Duodenal mucosa (tissue), 2 donors: ENCODE measurements at regions not wholly inside any gene's neighbourhood (a gene's known extent, or its start where the extent isn't known, plus 50 kb on each side); places are given as distances from the start of the nearest gene placed in this dataset.
A peak's percentile ranks its signal among the peaks of the same experiment; 100 is the strongest.

ENCODE experiments used
- H3K27ac ChIP-seq: one replicate; pipeline ENCODE4 v1.7.0; 2013; ENCODE audit warnings: low read depth, low read length
- H3K27me3 ChIP-seq, 2 donors: one replicate each; pipeline ENCODE4 v1.7.0; 2013; ENCODE audit warnings: low read length in 2 of 2, control low read depth in 1 of 2; ENCODE audit not compliant: insufficient read depth in 2 of 2, control insufficient read depth in 1 of 2
- H3K36me3 ChIP-seq, 2 donors: one replicate each; pipeline ENCODE4 v1.7.0; 2013; ENCODE audit warnings: low read length in 2 of 2, control low read depth in 1 of 2; ENCODE audit not compliant: insufficient read depth in 2 of 2, control insufficient read depth in 1 of 2
- H3K4me1 ChIP-seq, 2 donors: one replicate each; pipeline ENCODE4 v1.7.0; 2013; ENCODE audit warnings: low read length in 2 of 2, control low read depth in 1 of 2; ENCODE audit not compliant: insufficient read depth in 2 of 2, control insufficient read depth in 1 of 2
- H3K4me3 ChIP-seq, 2 donors: one replicate each; pipeline ENCODE4 v1.7.0; 2013; ENCODE audit warnings: low read length in 2 of 2, low read depth in 1 of 2
- H3K9ac ChIP-seq, 2 donors: one replicate each; pipeline ENCODE4 v1.7.0; 2013; ENCODE audit warnings: low read length in 2 of 2, low read depth in 1 of 2
- H3K9me3 ChIP-seq, 2 donors: one replicate each; pipeline ENCODE4 v1.7.0; 2013; ENCODE audit warnings: low read length in 2 of 2, control low read depth in 1 of 2; ENCODE audit not compliant: control insufficient read depth in 1 of 2

DNA sequence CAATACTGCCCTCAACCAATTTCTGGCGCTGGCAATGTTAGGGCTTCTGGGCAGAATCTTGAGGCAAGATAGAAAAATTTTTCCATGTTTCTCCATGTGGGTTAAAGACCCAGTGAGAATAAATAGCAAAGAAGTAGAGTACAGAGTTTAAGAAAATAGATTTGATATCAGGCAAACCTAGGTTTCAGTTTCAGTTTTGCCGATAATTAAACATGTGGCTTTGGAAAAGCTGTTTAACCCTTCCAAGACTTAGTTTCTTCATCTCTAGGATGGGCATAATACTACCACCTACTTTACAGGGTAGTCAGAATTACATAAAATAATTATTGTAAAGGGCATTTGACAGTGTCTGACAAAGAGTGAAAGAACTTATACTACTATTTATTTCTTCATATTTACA is 360.4 kb downstream of the PCNX1 start:
- H3K4me3 ChIP-seq: peak overlapping the region in 1 of 2 donors; percentile 4
- H3K27ac ChIP-seq: no peak overlapping the region
- H3K27me3 ChIP-seq: no peaks in the 10 kb centered on the region

DNA sequence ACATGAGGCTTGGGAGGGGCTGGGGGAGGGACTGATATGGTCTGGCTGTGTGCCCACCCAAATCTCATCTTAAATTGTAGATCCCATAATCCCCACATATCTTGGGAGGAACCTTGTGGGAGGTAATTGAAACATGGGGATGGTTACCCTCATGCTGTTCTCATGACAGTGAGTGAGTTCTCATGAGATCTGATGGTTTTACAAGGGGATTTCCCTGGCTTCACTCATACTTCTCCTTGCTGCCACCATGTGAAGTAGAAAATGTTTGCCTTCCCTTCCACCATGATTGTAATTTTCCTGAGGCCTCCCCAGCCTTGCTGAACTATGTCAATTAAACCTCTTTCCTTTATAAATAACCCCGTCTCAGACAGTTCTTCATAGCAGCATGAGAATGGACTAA is 362.9 kb downstream of the PCNX1 start:
- H3K27ac ChIP-seq: no peak overlapping the region
- no peaks in the 10 kb centered on the region for H3K9me3 ChIP-seq
- no peaks in the 10 kb centered on the region for H3K36me3 ChIP-seq
- no peak overlapping the region for H3K9ac ChIP-seq
- H3K4me1 ChIP-seq: peaks cover 0 to 9% of the 10 kb centered on the region in 2 donors
- H3K27me3 ChIP-seq: no peaks in the 10 kb centered on the region
- no peak overlapping the region for H3K4me3 ChIP-seq

More for the DNA sequence above, 360.4 kb downstream of the PCNX1 start:
- Histone ChIP-seq H3K36me3 (no peaks in the 10 kb centered on the region), H3K4me1 (peaks cover 0 to 9% of the 10 kb centered on the region in 2 donors), H3K9me3 (no peaks in the 10 kb centered on the region), H3K9ac (no peak overlapping the region)

DNA sequence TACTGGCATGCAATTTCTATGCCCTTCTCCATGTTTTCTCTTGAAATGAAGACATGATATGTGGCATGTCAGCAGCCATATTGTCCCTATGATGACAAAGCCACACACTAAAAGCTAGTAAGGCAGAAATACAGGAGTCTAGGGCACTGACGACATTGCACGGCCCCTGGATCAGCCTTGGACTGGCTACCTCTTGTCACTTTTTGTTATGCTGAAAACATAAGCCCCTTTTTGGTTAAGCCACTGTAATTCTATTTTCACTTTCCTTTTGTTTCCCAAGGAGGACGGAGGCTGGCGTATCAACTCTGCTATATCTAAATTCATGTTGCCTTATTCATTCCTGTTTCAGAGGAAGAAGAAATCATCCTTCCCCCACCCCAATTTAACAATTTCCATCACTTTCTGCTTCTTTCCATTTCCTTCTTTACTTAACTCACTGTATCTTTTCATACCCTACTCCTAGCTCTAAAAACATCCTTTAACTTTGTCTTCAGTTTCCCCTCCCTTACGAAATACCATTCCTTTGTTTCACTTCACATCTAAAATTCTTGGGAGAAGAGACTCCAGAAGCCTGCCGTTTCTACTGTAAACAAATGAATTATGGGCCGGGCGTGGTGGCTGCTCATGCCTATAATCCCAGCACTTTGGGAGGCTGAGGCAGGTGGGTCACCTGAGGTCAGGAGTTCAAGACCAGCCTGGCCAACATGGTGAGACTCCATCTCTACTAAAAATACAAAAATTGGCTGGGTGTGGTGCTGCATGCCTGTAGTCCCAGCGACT is 364.1 kb downstream of the PCNX1 start:
- Histone ChIP-seq H3K27me3 (no peaks in the 10 kb centered on the region), H3K27ac (no peak overlapping the region), H3K9me3 (no peaks in the 10 kb centered on the region), H3K36me3 (no peaks in the 10 kb centered on the region), H3K4me3 (no peak overlapping the region), H3K9ac (no peak overlapping the region), H3K4me1 (peaks cover 0 to 9% of the 10 kb centered on the region in 2 donors)

DNA sequence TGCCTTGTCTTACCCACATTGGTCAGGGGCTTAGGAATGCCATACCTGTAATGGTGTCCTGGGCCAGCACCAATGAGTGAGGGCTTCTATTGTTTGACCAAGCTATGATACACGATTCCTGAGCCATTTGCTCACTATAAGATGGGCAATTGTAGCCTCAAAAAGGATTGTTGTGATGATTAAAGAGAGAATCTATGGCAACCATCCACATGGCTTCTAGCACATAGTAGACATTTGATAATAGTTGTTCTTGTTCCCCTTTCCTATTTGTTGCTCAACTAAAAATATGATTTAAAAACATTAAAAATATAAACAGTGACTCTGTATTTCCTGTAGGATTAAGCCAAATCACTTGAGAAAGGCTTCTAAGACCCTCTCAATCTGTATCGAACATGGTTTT is 366.1 kb downstream of the PCNX1 start:
- H3K9me3 ChIP-seq: no peaks in the 10 kb centered on the region
- H3K4me1 ChIP-seq: no peaks in the 10 kb centered on the region
- H3K4me3 ChIP-seq: no peak overlapping the region
- H3K27ac ChIP-seq: no peak overlapping the region
- H3K27me3 ChIP-seq: no peaks in the 10 kb centered on the region
- no peaks in the 10 kb centered on the region for H3K36me3 ChIP-seq
- no peak overlapping the region for H3K9ac ChIP-seq

DNA sequence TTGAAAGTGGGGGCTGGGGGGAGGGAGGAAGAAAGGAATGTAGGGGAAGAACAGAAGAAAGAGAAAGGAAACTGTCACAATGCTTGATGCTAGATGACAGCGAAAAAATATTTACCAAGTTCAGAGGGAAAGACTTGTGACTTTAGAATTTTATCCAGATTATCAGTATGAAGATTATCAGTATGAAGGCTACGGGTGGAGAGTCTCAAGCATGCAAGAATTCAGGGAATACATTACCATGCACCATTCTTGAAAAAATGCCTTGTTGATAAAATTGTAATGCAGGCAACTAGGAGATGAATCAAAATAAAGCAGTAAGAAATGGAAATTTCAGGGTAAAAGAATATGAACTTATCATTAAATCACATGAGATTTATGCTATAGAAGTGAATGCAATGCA is 376.8 kb downstream of the PCNX1 start:
- Histone ChIP-seq H3K4me3 (no peak overlapping the region), H3K4me1 (no peaks in the 10 kb centered on the region), H3K9me3 (no peaks in the 10 kb centered on the region), H3K27ac (no peak overlapping the region), H3K27me3 (no peaks in the 10 kb centered on the region), H3K9ac (no peak overlapping the region), H3K36me3 (no peaks in the 10 kb centered on the region)

DNA sequence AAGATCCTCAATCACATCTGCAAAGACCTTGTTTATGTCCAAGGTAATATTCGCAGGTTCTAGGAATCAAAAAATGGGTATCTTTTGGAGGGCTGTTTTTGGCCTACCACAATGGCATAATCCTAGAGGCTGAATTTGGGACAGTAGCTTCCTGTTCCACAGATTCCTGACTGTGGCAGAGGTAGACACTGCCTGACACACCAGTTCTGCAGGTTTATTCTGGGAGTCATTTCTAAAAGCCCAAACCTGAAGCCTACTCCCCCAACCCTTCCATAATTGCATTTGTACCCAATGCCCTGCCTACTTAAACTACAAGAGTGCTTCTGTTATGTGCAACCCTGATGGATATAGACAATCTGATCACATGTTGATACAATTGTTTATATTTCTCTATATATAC is 378.9 kb downstream of the PCNX1 start:
- H3K4me3 ChIP-seq: no peak overlapping the region
- H3K27ac ChIP-seq: no peak overlapping the region
- no peak overlapping the region for H3K9ac ChIP-seq
- no peaks in the 10 kb centered on the region for H3K9me3 ChIP-seq
- H3K27me3 ChIP-seq: no peaks in the 10 kb centered on the region
- H3K36me3 ChIP-seq: no peaks in the 10 kb centered on the region
- H3K4me1 ChIP-seq: no peaks in the 10 kb centered on the region

DNA sequence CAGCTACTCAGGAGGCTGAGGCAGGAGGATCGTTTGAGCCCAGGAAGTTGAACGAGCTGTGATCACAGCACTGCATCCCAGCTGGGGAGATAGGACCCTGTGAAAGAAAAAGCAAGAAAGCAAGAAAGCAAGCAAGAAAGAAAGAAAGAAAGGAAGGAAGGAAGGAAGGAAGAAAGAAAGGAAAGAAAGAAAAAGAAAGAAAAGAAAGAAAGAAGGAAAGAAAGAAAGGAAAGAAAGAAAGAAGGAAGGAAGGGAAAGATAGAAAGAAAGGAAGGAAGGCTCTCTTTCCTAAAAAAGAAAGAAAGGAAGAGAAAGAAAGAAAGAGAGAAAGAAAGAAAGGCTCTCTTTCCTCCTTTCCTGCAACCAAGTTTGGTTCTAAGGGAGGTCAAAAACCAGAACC is 380.3 kb downstream of the PCNX1 start:
- no peak overlapping the region for H3K9ac ChIP-seq
- no peak overlapping the region for H3K27ac ChIP-seq
- no peaks in the 10 kb centered on the region for H3K4me1 ChIP-seq
- H3K4me3 ChIP-seq: no peak overlapping the region
- no peaks in the 10 kb centered on the region for H3K27me3 ChIP-seq
- no peaks in the 10 kb centered on the region for H3K36me3 ChIP-seq
- no peaks in the 10 kb centered on the region for H3K9me3 ChIP-seq

DNA sequence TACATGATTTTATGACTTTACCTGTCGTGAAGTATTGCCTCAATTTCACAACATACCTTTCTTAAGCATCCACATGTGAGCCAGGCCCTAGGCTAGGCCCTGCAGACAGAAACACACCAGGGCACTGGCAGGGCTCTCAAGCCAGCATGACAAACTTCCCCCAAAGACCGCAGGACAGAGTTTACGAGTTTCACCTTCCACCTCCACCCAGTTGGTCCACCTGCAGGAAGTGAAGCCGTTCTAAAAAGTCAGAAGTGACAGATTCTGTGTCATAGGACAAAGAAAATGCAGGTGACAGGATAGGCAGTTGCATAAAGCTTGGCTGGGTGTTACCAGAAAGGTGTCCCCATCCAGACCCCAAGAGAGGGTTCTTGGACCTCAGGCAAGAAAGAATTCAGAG is 382.3 kb downstream of the PCNX1 start:
- no peaks in the 10 kb centered on the region for H3K36me3 ChIP-seq
- H3K9ac ChIP-seq: no peak overlapping the region
- H3K4me1 ChIP-seq: no peaks in the 10 kb centered on the region
- H3K9me3 ChIP-seq: no peaks in the 10 kb centered on the region
- no peak overlapping the region for H3K4me3 ChIP-seq
- H3K27ac ChIP-seq: no peak overlapping the region
- no peaks in the 10 kb centered on the region for H3K27me3 ChIP-seq

DNA sequence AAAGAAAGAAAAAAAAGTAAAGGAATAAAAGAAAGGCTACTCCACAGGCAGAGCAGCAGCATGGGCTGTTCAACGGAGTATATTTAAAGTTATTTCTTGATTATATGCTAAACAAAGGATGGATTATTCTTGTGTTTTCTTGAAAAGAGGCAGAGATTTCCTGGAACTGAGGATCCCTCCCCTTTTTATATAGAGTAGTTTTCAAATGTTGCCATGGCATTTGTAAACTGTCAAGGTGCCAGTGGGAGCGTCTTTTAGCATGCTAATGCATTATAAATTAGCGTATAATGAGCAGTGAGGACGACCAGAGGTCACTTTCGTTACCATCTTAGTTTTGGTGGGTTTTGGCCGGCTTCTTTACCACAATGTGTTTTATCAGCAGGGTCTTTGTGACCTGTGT is 383.0 kb downstream of the PCNX1 start:
- no peak overlapping the region for H3K4me3 ChIP-seq
- no peaks in the 10 kb centered on the region for H3K9me3 ChIP-seq
- H3K36me3 ChIP-seq: no peaks in the 10 kb centered on the region
- no peak overlapping the region for H3K9ac ChIP-seq
- H3K4me1 ChIP-seq: no peaks in the 10 kb centered on the region
- no peaks in the 10 kb centered on the region for H3K27me3 ChIP-seq
- no peak overlapping the region for H3K27ac ChIP-seq

DNA sequence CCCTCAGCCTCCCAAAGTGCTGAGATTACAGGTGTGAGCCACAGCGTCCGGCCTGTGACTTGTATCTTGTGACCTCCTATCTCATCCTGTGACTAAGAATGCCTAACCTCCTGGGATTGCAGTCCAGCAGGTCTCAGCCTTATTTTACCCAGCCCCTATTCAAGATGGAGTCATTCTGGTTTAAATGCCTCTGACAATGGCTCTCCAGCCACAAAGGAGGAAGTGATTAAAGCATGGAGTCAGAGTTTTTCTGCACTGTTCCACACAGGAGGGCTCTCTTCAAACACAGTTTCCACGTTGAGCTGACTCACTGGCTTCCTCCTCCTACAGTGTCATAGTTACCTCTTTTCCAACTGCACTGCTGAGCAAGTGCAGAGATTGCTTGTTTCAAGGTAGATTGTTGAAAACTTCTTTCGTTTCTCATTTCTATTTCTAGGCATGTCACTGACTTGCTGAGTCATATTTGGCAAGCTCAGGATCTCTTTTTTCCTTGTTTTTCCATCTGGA is 383.8 kb downstream of the PCNX1 start:
- no peak overlapping the region for H3K27ac ChIP-seq

More for the DNA sequence above, 383.8 kb downstream of the PCNX1 start:
- H3K27me3 ChIP-seq: no peaks in the 10 kb centered on the region
- H3K4me3 ChIP-seq: no peak overlapping the region
- no peaks in the 10 kb centered on the region for H3K4me1 ChIP-seq
- H3K9me3 ChIP-seq: no peaks in the 10 kb centered on the region
- no peak overlapping the region for H3K9ac ChIP-seq
- no peaks in the 10 kb centered on the region for H3K36me3 ChIP-seq
